T-helper 2 cell treated with Interferon-gamma antibody and Interleukin-4, amounts not matched to agents 100 ng/mL and 5 ng/mL, for 36 hours (primary cell): ENCODE measurements at regions not wholly inside any gene's neighbourhood (a gene's known extent, or its start where the extent isn't known, plus 50 kb on each side); places are given as distances from the start of the nearest gene placed in this dataset.
"Not testable (repeated sequence)": the region's sequence is repeated elsewhere in the genome, so short reads cannot be mapped to it uniquely, and the experiment has no call there.

Source experiments
- intact Hi-C: fragments of 100-400 bp; cut with micrococcal nuclease; formaldehyde crosslinking; loops from one replicate; pipeline ENCODE4 v1.15.1; 2023

DNA sequence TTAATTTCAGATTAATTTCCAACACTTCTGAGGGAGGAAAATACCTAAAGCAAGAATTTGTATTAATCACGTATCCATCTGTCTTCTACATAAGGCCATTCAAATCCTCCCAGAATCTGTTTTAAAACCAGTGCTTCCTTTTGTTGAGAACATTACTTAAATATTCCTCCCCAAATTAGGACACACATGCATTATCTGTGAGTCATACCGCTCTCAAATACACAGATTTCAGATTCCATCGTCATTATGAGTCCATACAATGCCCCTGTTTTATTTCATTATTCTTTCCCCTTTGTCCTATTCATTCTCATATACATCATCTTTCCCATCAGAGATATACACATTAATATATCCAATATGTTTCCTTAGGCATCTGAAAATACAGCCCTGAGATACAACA lies 57.3 kb upstream of the PRSS12 start:
- intact Hi-C loops, result no loop called here

DNA sequence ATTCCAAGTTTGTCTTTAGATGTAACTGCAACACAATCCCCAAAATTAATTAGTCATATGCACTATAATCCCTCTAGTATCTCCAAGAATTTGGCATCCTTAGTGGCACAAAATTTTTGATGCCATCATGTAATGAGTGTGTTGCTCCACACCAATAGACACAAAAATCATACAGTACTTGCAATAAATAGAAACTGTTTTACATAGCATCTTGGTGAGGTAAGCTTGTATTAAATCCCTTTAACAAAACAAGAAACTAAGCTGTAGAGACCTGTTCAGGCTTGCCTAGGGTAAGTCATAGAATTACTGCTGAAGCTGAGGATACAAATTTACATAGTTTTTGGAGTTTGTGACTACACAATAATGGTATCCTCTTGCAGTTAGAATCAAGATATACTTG lies 64.5 kb upstream of the PRSS12 start:
- intact Hi-C loops, result no loop called here

DNA sequence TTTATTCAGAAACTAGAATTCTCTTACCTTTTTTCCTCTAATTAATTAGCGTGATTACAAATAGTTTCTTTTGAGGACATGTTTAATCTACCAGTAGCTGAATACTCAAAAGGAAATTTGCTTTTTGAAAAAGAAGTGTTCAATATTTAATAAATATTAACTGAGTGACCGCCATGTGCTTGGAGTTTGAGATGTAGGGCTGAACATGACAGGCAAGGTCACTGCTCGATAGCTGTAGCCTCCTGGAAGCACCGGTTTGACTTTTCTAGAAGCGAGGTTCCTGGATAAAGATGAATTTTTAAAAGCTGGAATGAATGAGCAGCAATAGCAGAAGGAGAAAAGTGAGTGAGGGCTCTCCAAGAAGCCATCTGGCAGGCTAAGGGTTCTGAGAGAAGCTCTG lies 65.0 kb upstream of the PRSS12 start:
- intact Hi-C loops, result not testable (repeated sequence)

DNA sequence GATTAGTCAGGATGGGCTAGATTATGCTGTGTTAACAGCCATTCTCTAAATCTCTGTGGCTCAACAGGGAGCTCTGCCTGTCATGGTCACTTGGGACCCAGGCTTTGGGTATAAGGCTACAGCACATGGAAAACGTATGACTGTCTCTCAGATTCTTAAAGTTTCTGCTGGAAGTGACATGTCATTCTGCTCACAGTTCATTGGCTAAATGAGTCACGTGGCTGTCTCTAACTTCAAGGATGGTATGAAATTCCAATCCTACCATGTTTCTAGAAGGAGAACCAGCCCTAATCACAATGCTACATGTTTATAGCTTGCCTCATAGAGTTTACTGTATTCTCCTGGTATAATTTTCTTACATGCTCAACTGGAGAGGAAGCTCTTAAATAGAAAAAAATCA lies 65.6 kb upstream of the PRSS12 start:
- intact Hi-C loops, result not testable (repeated sequence)

DNA sequence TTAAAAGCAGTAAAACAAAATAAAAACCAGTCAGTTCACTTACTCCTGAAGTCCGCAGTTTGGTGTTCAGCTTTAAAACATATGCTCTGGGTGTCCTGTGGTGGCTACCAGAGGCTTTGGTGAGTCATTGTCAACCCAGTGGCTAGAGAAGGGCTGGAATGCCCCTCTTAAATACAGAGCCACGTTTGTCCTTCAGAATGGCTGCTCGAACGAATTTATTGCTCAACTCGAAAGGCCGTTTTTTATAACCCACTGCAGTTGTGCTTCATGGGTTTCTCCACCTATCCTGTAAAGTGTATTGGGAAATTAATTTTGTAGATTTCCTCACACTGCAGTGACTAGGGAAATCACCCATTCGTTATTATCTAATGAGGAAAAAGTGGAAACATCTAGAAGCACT lies 66.8 kb upstream of the PRSS12 start:
- intact Hi-C loops, result not testable (repeated sequence)

DNA sequence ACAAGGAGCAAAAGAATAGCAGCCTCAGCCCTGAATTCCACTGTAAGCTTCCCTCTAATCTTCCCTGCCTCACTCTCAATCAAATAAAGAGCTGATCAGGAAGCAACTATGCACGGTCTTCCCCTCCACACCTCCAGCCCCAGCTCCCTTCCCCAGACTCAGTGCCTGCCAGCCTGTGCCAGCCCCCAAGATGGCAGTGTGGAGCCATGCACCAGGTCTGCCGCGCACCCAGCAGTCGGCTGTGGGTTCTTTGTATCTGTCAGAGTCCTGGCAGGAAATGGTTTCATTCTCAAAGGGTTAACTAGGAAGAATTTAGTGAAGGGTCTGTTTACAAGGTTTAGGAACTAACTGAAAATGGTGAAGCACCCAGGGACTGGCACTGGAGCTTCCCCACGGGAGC lies 71.3 kb upstream of the PRSS12 start:
- intact Hi-C loops, result not testable (repeated sequence)

DNA sequence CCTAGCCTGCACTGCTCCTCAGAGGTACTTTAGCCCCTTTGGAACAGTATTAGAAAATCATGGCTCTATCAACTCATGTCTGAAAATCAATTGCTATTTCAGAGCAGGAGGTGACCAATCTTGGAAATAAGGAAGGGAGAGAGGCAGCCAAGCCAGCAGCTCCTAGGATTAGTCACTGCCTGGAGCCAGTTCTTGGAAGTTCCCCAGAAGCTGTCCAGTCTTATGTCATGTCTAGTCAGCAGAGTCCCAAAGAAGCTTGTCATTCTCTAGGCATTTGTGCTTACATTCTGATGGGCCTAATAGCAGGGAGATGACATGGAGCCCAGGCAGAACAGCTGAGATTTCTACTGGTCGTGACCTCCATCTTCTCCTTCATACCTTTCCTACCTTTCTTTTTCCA lies 76.1 kb upstream of the PRSS12 start:
- intact Hi-C loops, result not testable (repeated sequence)

DNA sequence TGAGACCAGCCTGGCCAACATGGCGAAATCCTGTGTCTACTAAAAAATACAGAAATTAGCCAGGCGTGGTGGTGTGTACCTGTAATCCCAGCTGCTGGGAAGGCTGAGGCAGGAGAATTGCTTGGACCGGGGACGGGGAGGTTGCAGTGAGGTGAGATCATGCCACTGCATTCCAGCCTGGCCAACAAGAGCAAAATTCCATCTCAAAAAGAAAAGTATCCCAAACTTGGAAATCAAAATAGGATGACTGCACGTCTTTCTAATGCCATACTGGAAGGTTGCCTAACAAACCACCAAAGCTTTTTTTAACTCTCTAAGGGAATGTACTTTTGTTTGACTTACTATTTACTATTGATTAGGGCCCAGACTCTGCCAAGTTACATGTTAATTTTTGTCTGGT lies 79.6 kb upstream of the PRSS12 start:
- intact Hi-C loops, result not testable (repeated sequence)

DNA sequence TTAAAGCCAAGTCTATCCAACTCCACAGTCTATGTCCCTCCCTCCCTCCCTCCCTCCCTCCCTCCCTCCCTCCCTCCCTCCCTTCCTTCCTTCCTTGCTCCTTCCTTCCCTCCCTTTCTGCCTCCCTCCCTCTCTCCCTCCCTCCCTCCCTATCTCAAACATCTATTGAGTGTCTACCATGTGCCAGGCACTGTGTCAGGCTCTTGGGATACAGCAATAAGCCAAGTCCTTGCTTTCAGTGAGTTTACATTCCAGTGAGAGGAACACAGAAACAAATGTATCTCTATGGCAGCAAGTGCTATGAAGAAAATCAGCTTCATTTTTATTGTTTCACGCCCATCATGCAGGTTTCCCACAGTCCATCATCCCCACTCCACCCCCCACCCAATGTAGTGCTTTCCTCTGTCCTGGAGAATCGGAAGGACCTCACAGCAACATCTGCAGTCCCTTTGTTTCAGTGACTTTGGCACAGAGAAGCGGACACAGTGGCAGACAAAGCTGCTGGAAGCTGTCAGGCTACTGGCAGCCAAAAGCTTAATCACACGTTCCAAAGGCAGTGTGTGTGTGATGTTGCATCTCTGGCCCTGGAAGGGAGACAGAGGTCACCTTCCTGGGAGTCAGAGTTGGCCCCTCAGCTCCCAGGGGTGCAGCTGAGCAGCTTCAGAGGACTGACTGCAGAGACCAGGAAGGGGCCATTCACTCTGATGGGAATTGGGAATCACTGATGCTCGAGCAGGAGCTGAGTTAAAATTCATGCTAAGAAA lies 81.0 kb upstream of the PRSS12 start:
- intact Hi-C loops, result not testable (repeated sequence)

DNA sequence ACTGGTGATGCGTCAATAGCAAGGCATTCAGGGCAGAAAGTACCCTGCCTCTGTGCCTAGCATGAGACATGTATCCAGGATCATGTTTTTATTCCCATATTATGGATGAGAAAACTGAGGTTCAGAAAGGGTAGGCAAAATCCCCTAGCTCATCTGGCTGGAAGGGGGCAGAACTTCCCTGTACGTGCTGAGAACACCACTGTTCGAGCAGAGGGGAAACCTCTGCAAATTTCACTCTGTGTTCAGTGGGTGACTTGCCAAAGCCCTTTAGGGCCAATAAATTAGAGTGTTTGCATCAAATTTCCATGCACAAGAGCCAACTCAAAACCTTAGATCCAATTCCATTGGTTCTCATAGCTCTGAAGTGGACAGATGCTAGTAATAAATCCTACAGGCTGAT lies 82.6 kb upstream of the PRSS12 start:
- intact Hi-C loops, result not testable (repeated sequence)

DNA sequence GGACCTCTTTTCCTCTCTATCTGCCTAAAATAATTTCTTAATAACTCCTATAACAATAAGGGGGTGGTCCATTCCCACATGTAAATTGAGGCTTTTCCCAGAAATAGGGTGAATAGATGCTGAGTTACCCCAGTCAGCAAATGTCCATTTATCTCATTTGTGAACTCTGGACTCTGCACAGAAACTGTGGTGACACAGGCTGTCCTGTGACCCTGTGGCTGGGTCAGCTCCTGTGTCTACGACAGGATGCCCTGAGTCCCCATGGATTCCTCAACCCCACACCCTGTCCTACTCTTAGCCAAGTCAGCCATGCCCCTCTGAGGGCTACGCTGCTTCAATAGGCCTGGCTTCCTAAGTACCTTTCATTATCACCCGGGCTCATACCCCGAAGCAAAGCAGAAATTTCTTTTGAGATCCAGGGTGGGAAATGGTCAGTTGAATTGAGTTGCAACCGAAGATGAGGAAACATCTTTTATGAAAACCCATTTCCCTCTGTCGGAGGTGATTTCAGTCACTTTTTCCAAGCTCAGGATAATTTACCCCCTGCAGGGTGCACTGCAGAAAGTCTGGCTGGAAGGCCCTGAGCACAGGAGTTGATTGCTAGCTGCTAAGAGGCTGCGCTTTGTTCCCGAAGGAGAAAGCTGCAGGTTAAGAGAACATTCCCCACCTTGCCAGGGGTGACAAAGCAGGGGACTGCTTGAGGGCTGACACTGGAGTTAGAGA lies 89.5 kb upstream of the PRSS12 start:
- intact Hi-C loops, result not testable (repeated sequence)

DNA sequence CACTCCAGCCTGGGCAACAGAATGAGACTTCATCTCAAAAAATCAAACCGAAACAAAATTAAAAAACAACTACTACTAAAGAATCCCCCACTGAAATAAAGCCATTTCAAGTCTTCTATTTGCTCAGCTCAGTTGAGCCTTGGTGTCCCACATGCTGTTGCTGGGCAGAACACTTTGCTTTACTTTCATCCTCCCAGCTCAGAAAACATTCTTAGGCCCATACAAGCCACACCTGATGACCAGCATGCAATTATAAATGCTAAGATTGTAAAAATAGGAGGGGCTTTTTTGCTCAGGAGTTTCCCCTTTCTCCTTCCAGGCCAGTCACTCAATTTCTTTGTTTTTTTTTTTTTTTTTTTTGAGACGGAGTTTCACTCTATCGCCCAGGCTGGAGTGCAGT lies 94.6 kb upstream of the PRSS12 start:
- intact Hi-C loops, result not testable (repeated sequence)

DNA sequence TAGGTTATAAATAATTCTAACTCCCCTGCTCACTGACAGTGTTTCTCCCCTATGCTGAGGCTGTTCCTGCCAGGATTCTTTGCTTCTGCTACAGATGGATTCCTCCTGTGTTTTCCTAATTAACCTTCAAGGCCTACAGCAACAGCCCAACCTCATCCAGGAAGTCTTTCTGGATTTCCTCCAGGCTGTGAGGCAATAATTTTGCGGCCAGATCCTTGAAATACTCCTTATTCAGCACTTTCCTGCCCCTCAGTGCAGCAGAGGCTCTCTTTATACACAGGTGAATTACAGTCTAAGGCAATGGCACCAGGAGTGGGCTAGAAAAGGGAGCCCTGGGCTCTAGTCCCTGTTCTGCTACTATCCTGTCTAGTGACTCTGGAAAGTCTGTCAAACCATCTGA lies 102.1 kb upstream of the PRSS12 start:
- intact Hi-C loops, result not testable (repeated sequence)

DNA sequence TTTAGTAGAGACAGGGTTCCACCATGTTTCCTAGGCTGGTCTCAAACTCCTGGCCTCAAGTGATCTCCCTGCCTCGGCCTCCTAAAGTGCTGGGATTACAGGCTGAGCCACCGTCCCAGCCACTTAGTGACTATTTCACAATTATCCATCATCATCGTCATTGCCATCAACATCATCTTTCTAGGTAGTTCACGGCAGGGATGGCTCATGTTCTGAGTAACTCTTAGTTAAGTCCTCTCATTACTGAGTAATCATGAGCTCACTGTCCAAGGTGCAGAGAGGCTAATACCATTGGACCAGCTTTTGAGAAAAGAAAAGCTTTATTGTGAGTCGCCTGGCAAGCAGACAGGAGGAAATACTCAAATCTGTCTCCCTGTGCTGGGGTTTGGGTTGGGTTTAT lies 108.6 kb upstream of the PRSS12 start:
- intact Hi-C loops, result not testable (repeated sequence)

DNA sequence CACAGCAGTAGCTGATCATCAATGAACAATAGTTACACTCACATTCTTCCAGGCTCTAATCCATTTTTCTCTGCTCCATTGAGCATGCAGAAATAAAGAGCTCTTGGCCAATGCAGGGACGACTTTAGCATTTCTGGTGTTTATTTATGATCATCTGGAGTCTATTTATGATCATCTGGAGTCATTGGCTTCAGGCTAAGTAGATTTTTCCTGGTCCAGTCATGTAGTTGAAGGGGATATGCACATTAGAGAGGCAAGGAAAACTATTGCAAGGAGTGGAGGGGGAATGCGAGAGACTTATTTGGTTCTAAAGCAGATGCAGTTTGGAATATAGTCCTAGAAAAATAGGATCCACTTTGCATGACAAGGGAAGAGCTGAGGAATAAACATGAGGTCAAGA lies 113.0 kb upstream of the PRSS12 start:
- intact Hi-C loops, result not testable (repeated sequence)

DNA sequence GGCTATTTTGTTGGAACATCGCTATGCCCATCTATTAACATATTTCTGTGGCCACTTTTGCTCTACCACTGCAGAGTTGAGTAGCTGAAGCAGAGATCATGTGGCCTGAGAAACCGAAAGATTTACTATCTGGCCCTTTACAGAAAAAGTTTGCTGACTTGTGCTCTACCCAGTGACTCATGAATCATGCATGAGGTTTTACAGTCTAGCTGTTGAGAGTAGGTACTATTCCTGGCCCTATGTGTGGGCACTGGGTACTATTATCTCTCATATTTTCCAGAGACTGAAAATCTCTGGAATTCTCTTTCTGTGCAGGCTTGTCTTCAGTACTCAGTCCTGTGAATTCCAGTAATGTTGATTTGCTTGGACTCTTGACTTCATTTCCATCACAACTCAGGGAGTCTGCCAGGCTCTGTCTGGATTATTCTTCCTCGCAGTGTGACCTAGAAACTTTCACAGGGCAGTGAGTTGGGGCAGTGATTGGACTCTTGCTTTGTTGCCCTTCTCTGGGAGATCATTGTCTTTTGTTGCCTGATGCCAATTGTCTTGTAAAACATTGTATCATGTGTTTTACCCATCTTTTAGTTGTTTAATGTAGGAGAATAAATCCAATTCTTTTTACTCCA lies 121.3 kb upstream of the PRSS12 start:
- intact Hi-C loops, result not testable (repeated sequence)

DNA sequence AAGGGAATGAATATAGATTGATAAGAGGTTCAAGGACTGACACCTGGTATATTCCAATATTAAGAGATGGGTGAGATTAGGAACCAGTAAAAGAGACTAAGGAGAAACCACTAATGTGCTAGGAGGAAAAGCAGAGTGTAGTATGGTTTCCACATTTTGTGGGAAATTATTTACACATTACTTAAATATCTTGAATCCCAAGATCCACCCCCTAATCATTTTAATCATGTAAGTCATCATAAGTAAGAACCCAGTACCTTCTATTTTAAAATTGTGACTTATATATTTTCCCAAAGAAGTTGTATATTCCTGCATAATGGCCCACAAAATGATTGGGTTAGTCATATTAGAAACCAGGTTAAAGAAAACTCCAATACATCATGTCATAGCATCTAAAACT lies 122.0 kb upstream of the PRSS12 start:
- intact Hi-C loops, result not testable (repeated sequence)

DNA sequence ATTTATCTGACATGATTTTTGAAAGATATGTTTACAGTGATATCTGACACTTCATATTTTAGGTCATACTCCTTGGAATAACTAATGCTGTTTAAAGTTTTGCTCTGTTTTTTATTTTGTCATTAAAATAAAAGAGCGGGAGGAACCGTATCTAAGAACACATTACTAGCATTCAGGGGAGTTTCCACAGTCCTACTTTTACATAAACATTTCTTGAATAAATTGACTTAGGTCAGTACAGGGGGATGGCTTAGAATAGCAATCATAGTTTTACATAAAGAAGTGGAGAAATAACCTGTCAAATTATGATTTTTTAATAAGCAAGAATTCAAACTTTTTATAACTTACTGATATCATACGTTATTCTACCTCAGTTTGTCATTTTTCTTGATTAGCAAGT lies 123.1 kb upstream of the PRSS12 start:
- intact Hi-C loops, result not testable (repeated sequence)

DNA sequence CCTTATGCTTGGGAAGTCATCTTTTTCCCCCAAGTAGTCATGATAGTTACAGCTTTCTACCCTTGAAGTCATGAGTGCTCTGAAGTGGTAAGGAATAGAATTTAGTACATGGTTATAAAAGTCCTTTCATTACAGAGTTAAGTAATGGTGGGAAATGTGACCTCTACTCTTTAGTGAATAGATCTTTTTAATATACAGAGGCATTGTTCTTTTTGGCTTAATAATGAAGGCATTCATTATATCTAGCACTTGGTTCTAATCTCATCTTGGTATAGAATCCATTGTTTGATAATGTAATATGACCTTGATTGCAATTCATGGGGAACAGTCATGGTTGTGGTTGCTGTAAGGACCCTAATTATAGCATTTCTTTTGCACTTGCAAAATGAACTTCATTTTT lies 125.0 kb upstream of the PRSS12 start:
- intact Hi-C loops, result not testable (repeated sequence)

DNA sequence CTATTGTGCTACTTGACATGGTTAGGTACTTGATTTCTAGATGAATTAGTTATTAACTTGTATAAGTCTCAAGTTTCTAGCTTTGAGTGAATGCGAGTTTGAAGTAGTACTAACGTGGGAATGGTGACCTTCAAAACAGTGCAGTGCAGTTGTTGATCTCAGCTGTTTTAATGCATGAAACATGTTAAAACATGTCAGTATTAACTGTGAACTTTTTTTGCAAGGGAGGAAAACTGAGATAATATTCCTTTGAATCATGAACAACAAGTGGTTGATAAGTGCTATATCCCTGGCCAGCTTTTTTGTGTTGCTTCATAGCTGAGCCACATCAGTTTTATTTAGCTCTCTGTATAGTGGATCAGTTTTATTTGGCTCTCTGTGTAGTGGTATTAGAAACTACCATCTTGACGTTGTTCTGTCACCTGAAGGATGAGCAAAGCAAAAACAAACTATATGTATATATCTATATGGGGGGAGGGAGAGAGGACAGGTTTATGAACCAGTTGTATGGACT lies 133.1 kb upstream of the PRSS12 start:
- intact Hi-C loops, result not testable (repeated sequence)

DNA sequence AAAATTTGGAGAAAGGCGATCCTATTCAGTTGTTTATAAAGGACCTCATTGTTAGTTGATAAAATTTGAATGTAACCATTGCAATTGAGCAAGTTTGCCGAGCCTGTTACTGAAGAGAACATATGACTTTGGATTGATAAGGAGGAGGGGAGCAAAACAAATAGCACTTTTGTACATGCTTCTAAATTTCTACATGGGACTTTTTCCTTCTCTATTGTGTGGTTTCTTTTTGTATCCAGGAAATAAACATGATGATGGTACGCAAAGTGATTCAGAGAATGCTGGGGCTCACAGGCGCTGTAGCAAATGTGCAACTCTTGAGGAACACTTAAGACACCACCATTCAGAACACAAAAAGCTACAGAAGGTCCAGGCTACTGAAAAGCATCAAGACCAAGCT lies 140.2 kb upstream of the PRSS12 start:
- intact Hi-C loops, result not testable (repeated sequence)

DNA sequence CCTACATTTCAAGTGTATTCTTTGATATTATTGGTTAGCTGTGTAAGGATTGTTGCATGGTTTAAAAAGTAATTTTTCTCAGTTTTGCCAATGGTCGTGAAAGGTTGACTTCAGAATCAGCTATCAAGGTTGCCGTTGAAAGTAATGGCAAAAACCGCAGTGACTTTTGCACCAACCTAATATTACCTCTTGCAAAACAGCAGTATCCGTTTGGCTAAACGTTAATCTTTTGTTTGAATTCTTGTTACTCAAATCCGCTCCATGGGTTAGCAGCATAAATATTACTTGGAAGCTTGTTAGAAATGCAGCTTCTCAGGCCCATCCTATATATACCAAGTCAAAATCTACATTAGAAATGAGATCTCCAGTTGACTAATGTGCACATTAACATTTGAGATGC lies 141.6 kb upstream of the PRSS12 start:
- intact Hi-C loops, result not testable (repeated sequence)
